HFF-Myc (cell line): ENCODE measurements at regions not wholly inside any gene's neighbourhood (a gene's known extent, or its start where the extent isn't known, plus 50 kb on each side); places are given as distances from the start of the nearest gene placed in this dataset.

Source experiments
- DNase-seq: peaks from one replicate; pipeline ENCODE4 v3.0.0-alpha.2; 2011; ENCODE audit warnings: low read depth; ENCODE audit errors: extremely low read depth
- H3K4me3 ChIP-seq: replicated peaks from 2 replicates; pipeline ENCODE4 v1.5.1; 2011; ENCODE audit warnings: low read depth, mild to moderate bottlenecking, control low read depth, low read length
- CTCF ChIP-seq: IDR thresholded peaks from 2 replicates; pipeline ENCODE4 v1.5.1; 2012; ENCODE audit warnings: mild to moderate bottlenecking, low read depth, low read length, control low read depth; ENCODE audit errors: missing control alignments

DNA sequence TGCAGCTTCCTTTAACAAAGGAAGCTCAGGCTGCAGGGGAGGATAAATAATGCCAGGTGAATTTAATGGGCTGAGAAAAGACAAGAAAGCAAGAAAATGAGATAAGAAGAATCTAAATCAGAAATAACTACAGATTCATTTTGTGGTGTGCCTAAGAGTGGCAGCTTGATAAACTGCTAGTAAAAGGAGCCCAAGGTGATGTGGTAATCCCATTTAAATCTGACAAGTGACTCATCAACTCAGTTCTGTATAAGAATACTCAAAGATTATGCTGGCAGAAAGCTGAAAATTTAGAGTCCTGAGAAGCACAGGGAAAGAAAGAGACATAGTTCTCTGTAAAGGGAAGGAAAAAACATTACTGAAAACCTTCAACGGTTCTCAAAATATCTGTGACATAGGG is 109.4 kb upstream of the PDE1C start:
- no peak overlapping the region for H3K4me3 ChIP-seq
- TF ChIP-seq CTCF = no peak
- no peak for DNase-seq

DNA sequence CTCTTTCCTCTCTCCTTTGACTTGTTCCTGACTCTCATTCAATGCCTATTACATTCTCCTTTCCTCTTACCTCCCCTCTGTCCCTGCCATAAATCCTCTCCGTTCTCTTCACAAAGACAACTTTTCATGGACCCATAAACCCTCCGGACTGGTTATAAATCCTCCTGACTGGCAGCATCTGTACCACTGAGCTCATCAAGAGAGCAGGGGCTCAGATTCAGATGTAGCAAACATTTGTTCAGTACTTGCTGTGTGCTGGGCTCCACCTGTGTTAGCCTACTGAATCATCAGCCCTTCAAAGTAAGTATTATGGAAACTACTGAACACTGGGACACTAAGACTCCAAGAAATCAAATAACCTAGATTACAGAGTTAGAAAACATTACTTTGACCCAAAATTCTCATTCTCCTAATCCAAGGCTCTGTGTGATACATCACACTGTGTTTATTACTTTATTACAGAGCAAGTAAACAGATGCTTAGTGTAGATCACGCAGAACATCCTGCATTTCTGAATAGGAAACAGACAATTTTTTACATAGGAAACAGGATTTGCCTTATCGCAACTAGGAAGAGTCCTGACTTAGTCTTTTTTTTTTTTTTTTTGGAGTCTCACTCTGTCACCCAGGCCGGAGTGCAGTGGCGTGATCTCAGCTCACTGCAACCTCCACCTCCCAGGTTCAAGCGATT is 108.6 kb upstream of the PDE1C start:
- no peak for DNase-seq
- no peak for TF ChIP-seq CTCF
- H3K4me3 ChIP-seq = no peak overlapping the region

DNA sequence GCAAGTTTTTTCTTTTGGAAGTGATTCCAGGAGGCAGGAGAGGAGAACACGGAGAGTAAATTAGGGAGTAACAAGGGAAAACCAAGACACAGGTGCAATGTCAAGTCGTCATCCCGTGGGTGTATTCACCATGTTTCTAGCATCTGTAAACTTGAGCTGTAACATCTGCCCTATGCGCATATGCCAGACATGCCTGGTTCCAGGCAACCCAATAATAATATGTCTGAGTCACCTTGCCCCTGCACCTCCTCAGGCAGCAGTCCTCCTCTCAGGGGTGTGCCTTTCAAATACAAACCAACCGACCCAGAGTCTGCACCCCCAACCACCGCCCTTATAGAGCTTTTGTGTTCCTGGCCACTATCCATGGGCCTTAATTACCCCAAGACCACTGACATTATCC is 107.0 kb upstream of the PDE1C start:
- no peak overlapping the region for H3K4me3 ChIP-seq
- TF ChIP-seq CTCF = no peak
- no peak for DNase-seq

- H3K4me3 ChIP-seq = no peak overlapping the region
- DNase-seq = no peak
- TF ChIP-seq CTCF = no peak
Measured at GRCh38 chr7:32175099-32175498, 104.9 kb upstream of the PDE1C start.

DNA sequence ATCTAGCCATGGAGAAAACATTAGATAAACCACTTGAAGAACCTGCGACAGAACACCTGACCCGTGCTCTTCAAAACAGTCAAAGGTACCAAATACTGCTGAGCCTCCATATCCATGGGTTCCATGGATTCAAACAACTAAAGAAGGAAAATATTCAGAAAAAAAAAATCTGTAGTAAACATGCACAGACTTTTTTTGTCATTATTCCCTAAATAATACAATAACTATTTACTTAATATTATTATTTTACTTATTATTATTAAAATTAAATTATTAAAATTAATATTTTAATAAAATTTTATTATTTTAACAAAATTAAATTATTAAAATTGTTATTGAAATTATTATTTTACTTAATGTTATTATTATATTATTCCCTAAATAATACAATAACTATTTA is 101.0 kb upstream of the PDE1C start:
- no peak for DNase-seq
- no peak overlapping the region for H3K4me3 ChIP-seq
- TF ChIP-seq CTCF = no peak

- no peak for TF ChIP-seq CTCF
- no peak overlapping the region for H3K4me3 ChIP-seq
- DNase-seq = no peak
Measured at GRCh38 chr7:32170838-32171237, 100.6 kb upstream of the PDE1C start.

DNA sequence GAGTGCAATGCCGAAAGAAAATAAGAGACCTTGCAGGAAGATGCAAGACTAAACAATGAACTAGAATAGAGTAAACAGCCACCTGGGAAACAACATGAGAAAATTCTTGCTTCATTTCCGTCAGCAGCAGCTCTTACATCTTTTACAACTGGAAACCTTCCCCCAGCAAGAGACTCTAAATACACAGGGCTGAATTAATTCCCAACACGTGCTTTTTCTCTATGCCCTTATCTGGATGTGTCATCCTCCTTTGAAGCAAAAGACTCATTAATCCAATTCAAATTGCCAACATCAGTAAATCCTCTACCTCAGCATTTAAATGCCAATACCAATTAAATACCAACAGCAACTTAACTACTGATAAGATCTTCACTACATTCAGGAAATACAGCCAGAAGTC is 99.0 kb upstream of the PDE1C start:
- no peak for DNase-seq
- H3K4me3 ChIP-seq = no peak overlapping the region
- no peak for TF ChIP-seq CTCF
